AG20443 (cell line): ENCODE measurements at regions not wholly inside any gene's neighbourhood (a gene's known extent, or its start where the extent isn't known, plus 50 kb on each side); places are given as distances from the start of the nearest gene placed in this dataset.

Source experiments
- DNase-seq: peaks from one replicate; pipeline ENCODE4 v3.0.0; 2012; ENCODE audit warnings: low spot score, mixed read lengths

DNA sequence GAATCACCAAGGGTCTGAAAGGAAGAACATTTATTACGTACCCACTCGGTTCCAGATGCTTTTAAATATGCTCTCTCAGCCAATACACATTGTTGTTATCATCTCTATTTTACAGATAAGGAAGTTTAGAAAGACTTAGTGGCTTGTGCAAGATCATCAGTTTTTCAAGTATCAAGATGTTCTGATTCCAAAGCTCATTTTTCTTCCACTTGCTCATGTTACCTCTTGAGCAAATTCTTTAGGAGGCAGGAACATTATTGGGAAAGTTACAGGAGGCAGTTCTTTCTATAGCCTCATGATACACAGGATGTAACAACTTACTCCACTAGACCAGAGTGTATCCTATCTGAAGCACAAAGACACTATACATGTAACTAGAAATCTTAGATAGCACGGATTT is 65.0 kb upstream of the MMADHC start:
- DNase-seq = no peak

DNA sequence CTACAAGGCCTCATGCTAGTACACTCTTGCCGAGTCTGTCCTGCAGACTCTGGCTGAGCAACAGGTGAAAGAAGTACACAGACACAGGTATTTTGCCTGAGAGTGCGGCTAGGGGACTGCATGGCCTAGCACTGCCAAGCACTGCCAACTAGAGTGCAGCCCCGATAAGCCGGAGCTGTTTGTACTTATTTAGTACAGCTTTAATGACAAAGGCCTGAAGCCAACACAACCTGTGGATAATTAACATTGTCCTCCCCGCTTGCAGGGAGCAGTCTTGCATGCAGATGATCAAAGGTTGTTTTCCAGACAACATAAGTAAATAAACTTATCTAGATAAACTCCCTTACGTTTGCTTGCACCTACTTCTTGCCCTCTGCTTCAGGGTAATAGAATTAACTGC is 63.7 kb upstream of the MMADHC start:
- no peak for DNase-seq

- DNase-seq = no peak
Observed at GRCh38 chr2:149650006-149650405, 62.4 kb upstream of the MMADHC start.

DNA sequence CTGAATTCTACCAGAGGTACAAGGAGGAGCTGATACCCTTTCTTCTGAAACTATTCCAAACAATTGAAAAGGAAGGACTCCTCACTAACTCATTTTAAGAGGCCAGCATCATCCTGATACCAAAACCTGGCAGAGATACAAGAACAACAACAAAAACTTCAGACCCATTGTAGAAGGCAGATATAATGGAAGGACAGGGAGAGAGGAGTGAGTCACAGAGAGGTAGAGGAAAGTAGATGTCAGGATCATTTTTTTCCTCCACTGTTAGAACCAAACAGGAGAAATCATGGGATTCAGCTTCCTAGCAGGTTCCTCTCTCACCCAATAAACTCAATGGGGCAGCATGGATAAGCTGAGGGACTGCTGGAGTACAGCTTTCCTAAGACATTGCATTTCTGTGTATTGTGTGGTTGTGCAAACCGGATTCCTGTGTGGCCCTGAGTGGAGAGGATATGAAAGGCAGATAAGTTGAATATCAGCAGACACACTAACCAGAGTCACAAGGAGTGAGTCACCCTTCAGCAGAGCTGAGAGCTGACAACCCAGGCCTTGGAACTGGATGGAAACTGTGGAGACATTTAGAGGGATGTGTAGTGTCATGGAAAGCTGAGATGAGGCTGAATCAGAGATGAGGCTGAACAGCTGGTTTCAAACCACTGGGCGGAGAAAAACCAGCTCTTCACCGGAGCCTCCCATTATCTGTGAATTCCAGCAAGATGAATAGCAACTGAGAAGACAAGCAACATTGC is 60.9 kb upstream of the MMADHC start:
- DNase-seq = peak; percentile 89

GRCh38 chr2:149645391-149645790 is 57.8 kb upstream of the MMADHC start:
- DNase-seq = peak; percentile 33
